GM23338 (cell line): ENCODE measurements at regions not wholly inside any gene's neighbourhood (a gene's known extent, or its start where the extent isn't known, plus 50 kb on each side); places are given as distances from the start of the nearest gene placed in this dataset.

ENCODE experiments used
- ATAC-seq: fragments of 200-7000 bp; cut with Tn5 transposase; 3 replicates; pipeline ENCODE4 v1.9.1; 2020
- DNase-seq: peaks from one replicate; pipeline ENCODE4 v3.0.0-alpha.2; 2015; ENCODE audit warnings: low spot score
- H2AFZ ChIP-seq: fragments of 200-600 bp; sonication (generic); 2 replicates; pipeline ENCODE4 v1.8.0; 2016; ENCODE audit warnings: antibody characterized with exemption, mild to moderate bottlenecking, moderate library complexity
- H3F3A ChIP-seq: fragments of 200-600 bp; sonication (generic); replicated peaks from 2 replicates; pipeline ENCODE4 v1.8.0; 2017; ENCODE audit warnings: antibody characterized with exemption, mixed run types, low read depth
- H3K27ac ChIP-seq: fragments of 200-600 bp; sonication (generic); 2 replicates; pipeline ENCODE4 v1.6.1; 2016; ENCODE audit warnings: low read depth
- H3K27me3 ChIP-seq: fragments of 200-600 bp; sonication (generic); 2 replicates; pipeline ENCODE4 v1.8.0; 2016; ENCODE audit warnings: mild to moderate bottlenecking, mixed run types, moderate library complexity; ENCODE audit not compliant: insufficient read depth
- H3K36me3 ChIP-seq: fragments of 200-600 bp; sonication (generic); 2 replicates; pipeline ENCODE4 v1.8.0; 2016; ENCODE audit warnings: mild to moderate bottlenecking; ENCODE audit not compliant: insufficient read depth
- H3K4me1 ChIP-seq: fragments of 200-600 bp; sonication (generic); 2 replicates; pipeline ENCODE4 v1.8.0; 2016; ENCODE audit warnings: mild to moderate bottlenecking, moderate library complexity; ENCODE audit not compliant: insufficient read depth
- H3K4me2 ChIP-seq: fragments of 200-600 bp; sonication (generic); 2 replicates; pipeline ENCODE4 v1.7.1; 2017; ENCODE audit warnings: mixed run types
- H3K4me3 ChIP-seq: fragments of 200-600 bp; sonication (generic); 2 replicates; pipeline ENCODE4 v1.6.1; 2016; ENCODE audit warnings: mixed run types
- H3K79me2 ChIP-seq: fragments of 200-600 bp; sonication (generic); replicated peaks from 2 replicates; pipeline ENCODE4 v1.8.0; 2017; ENCODE audit warnings: mild to moderate bottlenecking; ENCODE audit not compliant: insufficient read depth
- H3K9me2 ChIP-seq: fragments of 200-600 bp; sonication (generic); 2 replicates; pipeline ENCODE4 v1.8.0; 2017; ENCODE audit not compliant: insufficient read depth
- H4K20me1 ChIP-seq: fragments of 200-600 bp; sonication (generic); replicated peaks from 2 replicates; pipeline ENCODE4 v1.8.0; 2017; ENCODE audit warnings: mild to moderate bottlenecking; ENCODE audit not compliant: insufficient read depth
- H3K27ac Mint-ChIP-seq: 2 replicates; pipeline ENCODE4 v1.8.0; 2020; ENCODE audit warnings: inconsistent platforms, mild to moderate bottlenecking, moderate library complexity, mixed read lengths
- H3K27me3 Mint-ChIP-seq: 3 replicates; pipeline ENCODE4 v1.8.0; 2022; ENCODE audit warnings: low read depth, mild to moderate bottlenecking, moderate library complexity, mixed read lengths, inconsistent platforms; ENCODE audit not compliant: insufficient read depth, poor library complexity
- H3K36me3 Mint-ChIP-seq: 3 replicates; pipeline ENCODE4 v1.8.0; 2021; ENCODE audit warnings: low read depth, mild to moderate bottlenecking, inconsistent platforms, moderate library complexity, mixed read lengths
- H3K4me1 Mint-ChIP-seq: 3 replicates; pipeline ENCODE4 v1.8.0; 2020; ENCODE audit warnings: mild to moderate bottlenecking, inconsistent platforms, mixed read lengths
- H3K4me3 Mint-ChIP-seq: 3 replicates; pipeline ENCODE4 v1.8.0; 2021; ENCODE audit warnings: moderate library complexity, mild to moderate bottlenecking, inconsistent platforms, mixed read lengths
- H3K9me3 Mint-ChIP-seq: 3 replicates; pipeline ENCODE4 v1.8.0; 2020; ENCODE audit warnings: moderate library complexity, mild to moderate bottlenecking, inconsistent platforms, mixed read lengths
- CREB1 ChIP-seq: fragments of 250-450 bp; sonication (Bioruptor Pico); IDR thresholded peaks from 2 replicates; pipeline ENCODE4 v1.5.0; 2020; ENCODE audit warnings: low read depth, mild to moderate bottlenecking, moderate library complexity
- CTCF ChIP-seq, 2 experiments: fragments of 200-600 bp in 1 of 2; sonication (generic) in 1 of 2; conservative IDR thresholded peaks; 2 replicates each; pipeline versions ENCODE4 v1.5.1 to v1.6.1; 2016 to 2017; ENCODE audit warnings: antibody characterized with exemption in 2 of 2, low read depth in 2 of 2, mild to moderate bottlenecking in 2 of 2, moderate library complexity in 1 of 2
- EZH2phosphoT487 ChIP-seq: fragments of 200-600 bp; sonication (generic); IDR thresholded peaks from one replicate; pipeline ENCODE4 v1.8.1; 2018; ENCODE audit warnings: antibody characterized with exemption; ENCODE audit not compliant: unreplicated experiment
- JUNB ChIP-seq: IDR thresholded peaks from one replicate; pipeline ENCODE4 v1.6.1; 2016; ENCODE audit warnings: antibody characterized with exemption; ENCODE audit not compliant: unreplicated experiment
- ZNF114 ChIP-seq: fragments of 250-450 bp; sonication (Bioruptor Pico); IDR thresholded peaks from 2 replicates; pipeline ENCODE4 v1.5.0; 2020; ENCODE audit warnings: mild to moderate bottlenecking, moderate library complexity
- ZNF331 ChIP-seq: fragments of 250-450 bp; sonication (Bioruptor Pico); IDR thresholded peaks from 2 replicates; pipeline ENCODE4 v1.5.0; 2020; ENCODE audit warnings: low read depth, mild to moderate bottlenecking, moderate library complexity
- ZNF462 ChIP-seq: fragments of 250-450 bp; sonication (Bioruptor Pico); IDR thresholded peaks from 2 replicates; pipeline ENCODE4 v1.5.0; 2020; ENCODE audit warnings: mild to moderate bottlenecking, moderate library complexity

DNA sequence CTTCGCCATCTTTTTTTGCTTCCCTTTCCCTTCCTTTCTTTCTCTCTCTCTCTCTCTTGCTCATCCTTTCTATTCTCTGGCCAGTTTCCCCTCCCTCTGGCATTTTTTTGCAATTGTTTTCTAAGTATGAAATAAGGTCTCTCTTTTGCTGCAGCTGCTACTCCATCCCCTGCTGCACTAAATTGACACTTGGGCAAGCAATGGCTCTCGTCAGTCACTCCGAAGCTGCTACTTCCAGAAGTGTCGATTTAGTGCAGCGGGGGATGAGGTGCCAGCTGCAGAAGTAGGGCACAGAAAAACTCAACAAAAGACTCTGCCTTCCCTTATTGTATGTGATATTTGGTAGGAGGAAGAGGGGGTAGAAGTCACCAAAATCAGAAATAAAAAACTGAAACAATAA lies 642.3 kb downstream of the RWDD3 start:
- TF ChIP-seq CREB1 (CRISPR knock-in tag) (no peak), CTCF (conservative IDR thresholded peaks at IDR 0.05; ENCODE audit: low read depth in 2 of 2) (no peak), ZNF331 (no peak), ZNF462 (CRISPR knock-in tag) (no peak), JUNB (no peak), EZH2phosphoT487 (no peak), ZNF114 (no peak)
- Mint-ChIP-seq H3K4me1 (0 out of 3 replicates have a peak, but pooled peaks cover 4% of the 10 kb centered on the region), H3K27ac (no peak overlapping the region), H3K36me3 (peaks cover 22% of the 10 kb centered on the region), H3K4me3 (no peak overlapping the region), H3K27me3 (no peaks in the 10 kb centered on the region), H3K9me3 (peaks cover 30% of the 10 kb centered on the region)
- no peak overlapping the region for H3K27ac ChIP-seq
- peaks cover 8% of the 10 kb centered on the region; the same call in 1 of the 2 replicates for H3K36me3 ChIP-seq
- peaks cover 15% of the 10 kb centered on the region for H3K9me2 ChIP-seq
- H4K20me1 ChIP-seq = no peaks in the 10 kb centered on the region
- H3K4me3 ChIP-seq = no peak overlapping the region
- ATAC-seq = no peak
- no peaks in the 10 kb centered on the region for H3K4me1 ChIP-seq
- 0 out of 2 replicates have a peak overlapping the region, but pooled peaks have one; percentile 38 for H2AFZ ChIP-seq
- H3K4me2 ChIP-seq = no peak overlapping the region
- no peaks in the 10 kb centered on the region for H3K27me3 ChIP-seq
- H3K79me2 ChIP-seq = no peaks in the 10 kb centered on the region
- no peak for DNase-seq
- H3F3A ChIP-seq = no peaks in the 10 kb centered on the region
